ENCODE measurements at regions not wholly inside any gene's neighbourhood (a gene's known extent, or its start where the extent isn't known, plus 50 kb on each side); places are given as distances from the start of the nearest gene placed in this dataset.

GRCh38 chr2:129768036-129768386 lies 211.5 kb upstream of the RAB6C start:
- TF ChIP-seq POLR2A (IDR thresholded peaks at IDR 0.05) (no peak), POLR2AphosphoS5 (IDR thresholded peaks at IDR 0.05) (no peak), EP300 (IDR thresholded peaks at IDR 0.05) (no peak)
- TF ChIP-seq, protein P1, sequence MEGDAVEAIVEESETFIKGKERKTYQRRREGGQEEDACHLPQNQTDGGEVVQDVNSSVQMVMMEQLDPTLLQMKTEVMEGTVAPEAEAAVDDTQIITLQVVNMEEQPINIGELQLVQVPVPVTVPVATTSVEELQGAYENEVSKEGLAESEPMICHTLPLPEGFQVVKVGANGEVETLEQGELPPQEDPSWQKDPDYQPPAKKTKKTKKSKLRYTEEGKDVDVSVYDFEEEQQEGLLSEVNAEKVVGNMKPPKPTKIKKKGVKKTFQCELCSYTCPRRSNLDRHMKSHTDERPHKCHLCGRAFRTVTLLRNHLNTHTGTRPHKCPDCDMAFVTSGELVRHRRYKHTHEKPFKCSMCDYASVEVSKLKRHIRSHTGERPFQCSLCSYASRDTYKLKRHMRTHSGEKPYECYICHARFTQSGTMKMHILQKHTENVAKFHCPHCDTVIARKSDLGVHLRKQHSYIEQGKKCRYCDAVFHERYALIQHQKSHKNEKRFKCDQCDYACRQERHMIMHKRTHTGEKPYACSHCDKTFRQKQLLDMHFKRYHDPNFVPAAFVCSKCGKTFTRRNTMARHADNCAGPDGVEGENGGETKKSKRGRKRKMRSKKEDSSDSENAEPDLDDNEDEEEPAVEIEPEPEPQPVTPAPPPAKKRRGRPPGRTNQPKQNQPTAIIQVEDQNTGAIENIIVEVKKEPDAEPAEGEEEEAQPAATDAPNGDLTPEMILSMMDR (IDR thresholded peaks at IDR 0.05), result no peak

Measured in gastroesophageal sphincter (tissue), 3 donors.